HG02642 (cell line): ENCODE measurements at regions not wholly inside any gene's neighbourhood (a gene's known extent, or its start where the extent isn't known, plus 50 kb on each side); places are given as distances from the start of the nearest gene placed in this dataset.
"Not testable (repeated sequence)": the region's sequence is repeated elsewhere in the genome, so short reads cannot be mapped to it uniquely, and the experiment has no call there.

Experiments
- ATAC-seq: cut with Tn5 transposase; IDR thresholded peaks from one replicate; pipeline ENCODE4 v1.9.1; 2021; ENCODE audit warnings: mild to moderate bottlenecking; ENCODE audit not compliant: unreplicated experiment, poor library complexity

DNA sequence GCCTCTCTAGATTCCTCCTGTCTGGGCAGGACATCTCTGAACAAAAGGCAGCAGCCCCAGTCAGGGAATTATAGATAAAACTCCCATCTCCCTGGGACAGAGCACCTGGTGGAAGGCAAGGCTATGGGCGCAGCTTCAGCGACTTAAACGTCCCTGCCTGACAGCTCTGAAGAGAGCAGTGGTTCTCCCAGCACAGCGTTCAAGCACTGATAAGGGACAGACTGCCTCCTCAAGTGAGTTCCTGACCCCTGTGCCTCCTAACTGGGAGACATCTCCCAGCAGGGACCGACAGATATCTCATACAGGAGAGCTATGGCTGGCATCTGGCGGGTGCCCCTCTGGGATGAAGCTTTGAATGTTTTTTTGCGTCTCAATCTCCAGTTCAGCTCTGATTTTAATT, 262.2 kb downstream of the PARM1 start:
- ATAC-seq: no peak

DNA sequence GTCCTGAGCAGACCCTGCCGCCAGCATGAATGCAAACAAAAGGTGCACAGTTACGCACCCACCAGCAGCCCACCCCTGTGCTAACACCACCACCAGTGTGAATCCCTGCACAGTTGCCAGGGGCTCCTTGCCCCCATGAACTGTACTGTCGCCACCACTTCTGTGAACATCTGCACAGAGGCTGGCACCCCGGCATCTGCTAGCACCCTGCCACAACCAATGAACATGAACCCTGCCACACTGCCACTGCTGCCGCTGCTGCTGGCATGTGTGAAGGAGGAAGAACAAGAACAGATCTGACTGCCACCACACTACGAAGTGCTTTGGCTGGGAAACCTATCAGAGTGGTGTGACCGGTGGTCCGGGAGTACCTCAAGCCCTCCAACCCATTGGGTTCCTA, 261.3 kb downstream of the PARM1 start:
- no peak for ATAC-seq

DNA sequence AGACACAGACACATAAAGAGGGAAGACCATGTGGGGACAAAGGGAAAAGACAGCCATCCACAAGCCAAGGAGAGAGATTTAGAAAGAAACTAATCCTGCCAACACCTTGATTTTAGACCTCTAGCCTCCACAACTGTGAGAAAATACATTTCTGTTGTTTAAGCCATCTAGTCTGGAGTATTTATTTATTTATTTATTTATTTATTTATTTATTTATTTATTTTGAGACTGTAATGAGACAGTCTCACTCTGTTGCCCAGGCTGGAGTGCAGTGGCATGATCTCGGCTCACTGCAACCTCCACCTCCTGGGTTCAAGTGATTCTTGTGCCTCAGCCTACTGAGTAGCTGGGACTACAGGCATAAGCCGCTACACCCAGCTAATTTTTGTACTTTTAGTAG, 259.3 kb downstream of the PARM1 start:
- not testable (repeated sequence) for ATAC-seq

DNA sequence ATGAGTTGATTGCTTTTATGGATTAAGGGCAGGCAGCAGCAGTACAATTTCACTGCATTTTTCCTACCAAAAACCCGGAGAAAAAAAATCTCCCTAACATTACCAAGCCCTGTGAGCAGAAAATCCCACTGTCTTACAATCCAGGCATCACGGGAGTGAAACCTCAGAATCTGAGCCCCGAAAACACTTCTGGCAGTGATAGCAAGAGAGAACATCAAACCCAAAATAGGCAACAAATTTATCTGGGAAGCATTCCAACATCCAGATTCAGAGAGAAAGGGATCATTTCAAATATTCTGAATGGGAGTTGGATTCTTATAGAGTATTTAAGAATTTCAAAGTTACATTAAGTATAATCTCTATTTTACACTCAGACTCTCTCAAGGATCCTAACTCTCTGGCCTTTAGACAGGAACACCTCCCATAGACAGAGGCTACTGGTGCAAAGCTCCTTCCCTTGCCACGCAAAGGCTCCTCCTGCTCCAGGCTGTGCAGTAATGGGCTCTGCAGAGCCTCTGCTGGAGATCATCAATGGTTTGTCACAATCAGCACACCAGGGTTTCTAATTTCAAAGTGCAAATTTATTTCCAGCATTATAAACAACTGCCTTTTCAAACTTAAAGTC, 256.9 kb downstream of the PARM1 start:
- ATAC-seq: no peak

DNA sequence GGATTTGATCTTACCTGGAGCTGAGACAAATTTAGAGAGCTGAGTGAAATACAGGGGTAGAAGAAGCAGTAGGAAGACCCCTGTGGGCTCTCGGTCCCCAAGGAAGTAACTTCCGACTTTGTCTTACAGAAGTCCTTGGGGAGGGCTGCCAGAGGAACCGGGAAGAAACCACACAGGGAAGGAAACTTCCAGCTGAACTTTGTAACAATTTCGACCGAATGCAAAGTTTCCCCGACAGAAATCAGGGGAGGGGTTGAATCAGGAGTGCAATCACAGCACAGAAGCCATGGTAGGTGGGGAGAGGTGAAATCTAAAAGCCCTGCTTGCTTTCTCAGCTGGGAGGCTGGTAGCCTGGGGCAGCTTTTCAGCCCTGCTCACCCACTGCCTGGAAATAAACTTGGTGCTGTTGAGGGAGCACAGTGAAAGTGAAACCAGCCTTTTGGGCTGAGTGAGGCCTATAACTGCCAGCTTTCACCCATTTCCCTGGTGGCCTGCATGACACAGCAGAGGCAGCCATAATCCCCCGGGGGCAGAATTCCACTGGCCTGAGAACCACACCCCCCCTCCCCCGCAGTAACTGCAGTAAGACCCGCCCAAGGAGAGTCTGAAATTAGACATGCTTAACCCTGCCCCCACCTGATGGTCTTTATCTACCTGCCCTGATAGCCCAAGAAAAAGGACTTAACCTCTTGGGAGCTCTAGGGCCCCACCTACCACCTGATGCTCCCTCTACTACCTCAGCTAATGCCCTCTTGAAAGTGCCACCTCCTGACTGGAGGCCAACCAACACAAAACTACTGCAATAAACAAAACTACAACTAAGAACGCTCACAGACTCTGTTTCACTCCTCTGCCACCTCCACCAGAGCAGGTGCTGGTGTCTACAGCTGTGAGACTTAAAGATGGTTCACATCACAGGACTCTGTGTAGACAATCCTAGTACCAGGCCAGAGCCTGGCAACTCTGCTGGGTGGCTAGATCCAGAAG, 248.2 kb downstream of the PARM1 start:
- peak; percentile 92 for ATAC-seq

GRCh38 chr4:75180217-75180616, 247.3 kb downstream of the PARM1 start:
- ATAC-seq: no peak

DNA sequence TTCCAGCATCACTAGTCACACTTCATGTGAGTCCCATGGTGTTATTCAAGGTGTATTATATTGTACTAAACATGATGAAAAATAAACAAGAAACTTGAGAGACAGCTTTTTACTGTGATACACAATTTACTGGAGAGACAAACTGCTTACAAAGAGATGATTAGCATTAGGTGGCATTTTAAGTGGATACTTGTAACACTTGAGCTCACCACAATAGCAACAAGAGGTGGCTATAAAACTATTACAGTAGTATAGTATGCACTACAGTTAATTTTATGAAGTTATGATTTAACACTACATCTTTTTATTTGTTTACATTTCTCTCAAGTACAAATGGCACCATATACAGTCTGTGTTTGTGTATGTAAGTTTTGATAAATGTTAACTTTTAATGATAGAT, 246.6 kb downstream of the PARM1 start:
- no peak for ATAC-seq

DNA sequence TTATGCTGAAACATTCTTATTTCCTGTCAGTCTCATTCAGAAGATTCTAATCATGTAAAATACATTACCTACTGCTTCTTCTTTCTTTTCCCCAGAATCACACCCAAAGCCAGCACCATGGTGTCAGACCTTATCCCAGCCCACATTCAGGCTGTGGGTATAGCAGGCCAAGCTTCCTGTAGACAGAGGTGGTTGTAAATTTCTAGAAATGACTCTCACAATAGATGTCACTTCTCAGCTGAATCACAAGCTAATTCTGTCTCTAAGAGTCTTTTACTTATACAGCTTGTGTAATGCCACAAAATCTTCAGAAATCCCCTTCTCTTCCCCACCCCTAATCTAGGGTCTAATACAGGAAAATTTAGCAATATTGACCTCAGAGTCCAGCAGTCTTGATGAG, 239.6 kb downstream of the PARM1 start:
- ATAC-seq: peak; percentile 86

DNA sequence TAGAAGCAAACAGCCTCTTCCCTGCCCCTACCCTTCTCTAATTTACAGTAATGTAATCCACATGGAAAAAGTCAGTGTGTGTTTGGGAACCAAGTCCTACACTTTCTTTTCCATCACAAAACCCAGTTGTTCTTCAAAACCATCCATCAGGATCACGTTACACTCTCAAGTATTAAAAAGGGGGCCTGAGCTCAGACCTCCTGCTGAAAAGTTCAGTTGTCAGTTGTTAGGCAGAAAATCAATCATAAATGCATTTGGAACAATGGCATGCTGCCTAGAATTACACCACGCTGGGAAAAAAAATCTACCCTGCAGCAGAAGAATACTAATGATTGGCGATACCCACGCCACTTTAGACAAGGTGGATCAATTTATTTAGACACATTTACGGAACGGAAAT, 236.5 kb downstream of the PARM1 start:
- ATAC-seq: no peak

- ATAC-seq: no peak
Measured at GRCh38 chr4:75169020-75169419, 236.1 kb downstream of the PARM1 start.

DNA sequence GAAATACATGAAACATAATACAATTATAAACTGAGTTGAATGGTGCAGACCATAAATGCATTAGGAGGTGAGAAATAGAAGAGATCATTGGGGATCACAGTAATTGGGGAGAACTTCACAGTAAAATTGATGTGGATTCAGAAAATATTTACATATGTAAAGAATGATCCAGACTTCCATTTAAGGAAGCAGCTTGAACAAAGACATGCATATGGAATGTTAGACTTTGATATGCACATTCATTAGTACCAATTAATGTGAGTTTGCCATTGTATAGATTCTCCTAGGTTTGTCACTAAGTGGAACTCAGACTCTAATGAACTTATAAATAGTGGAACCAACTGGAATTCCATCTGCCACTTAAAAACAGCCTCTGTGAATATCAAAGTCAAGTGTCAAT, 235.6 kb downstream of the PARM1 start:
- no peak for ATAC-seq

DNA sequence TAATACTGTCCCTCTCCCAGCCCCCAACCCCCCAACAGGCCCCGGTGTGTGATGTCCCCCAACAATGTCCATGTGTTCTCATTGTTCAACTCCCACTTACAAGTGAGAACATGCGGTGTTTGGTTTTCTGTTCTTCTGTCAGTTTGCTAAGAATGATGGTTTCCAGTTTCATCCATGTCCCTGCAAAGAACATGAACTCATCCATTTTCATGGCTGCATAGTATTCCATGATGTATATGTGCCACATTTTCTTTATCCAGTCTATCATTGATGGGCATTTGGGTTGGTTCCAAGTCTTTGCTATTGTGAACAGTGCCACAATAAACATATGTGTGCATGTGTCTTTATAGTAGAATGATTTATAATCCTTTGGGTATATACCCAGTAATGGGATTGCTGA, 232.2 kb downstream of the PARM1 start:
- ATAC-seq: not testable (repeated sequence)

DNA sequence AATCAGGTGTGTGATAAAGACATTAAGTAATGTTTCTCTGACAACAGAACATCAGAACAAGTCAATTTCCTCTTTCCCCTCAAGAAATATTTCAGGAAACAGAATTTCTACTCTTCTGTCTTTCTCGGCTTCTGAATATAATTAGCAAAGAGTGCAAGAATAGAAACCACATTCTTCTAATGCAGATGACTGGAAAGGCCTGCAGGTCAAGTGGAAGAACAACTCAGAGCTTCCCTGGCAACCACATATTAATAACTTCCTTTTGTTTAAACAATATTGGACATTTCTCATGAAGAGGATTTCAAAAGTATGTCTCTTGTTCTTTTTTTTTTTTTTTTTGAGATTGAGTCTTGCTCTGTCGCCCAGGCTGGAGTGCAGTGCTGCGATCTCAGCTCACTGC, 225.5 kb downstream of the PARM1 start:
- no peak for ATAC-seq

DNA sequence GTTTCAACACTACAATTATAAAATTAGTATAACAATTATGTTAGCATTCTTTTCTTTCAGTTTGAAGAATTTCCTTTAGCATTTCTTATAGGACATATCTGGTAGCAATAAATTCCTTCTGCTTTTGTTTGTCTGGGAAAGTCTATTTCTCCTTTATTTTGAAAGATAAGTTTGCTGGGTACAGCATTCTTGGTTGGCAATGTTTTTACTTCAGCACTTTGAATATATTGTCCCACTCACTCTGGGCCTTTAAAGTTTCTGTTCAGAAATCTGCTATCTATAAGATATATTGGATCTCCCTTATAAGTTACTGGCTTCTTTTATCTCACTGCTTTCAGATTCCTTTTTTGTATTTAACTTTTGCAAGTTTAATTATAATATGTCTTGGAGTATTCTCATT, 222.1 kb downstream of the PARM1 start:
- no peak for ATAC-seq

DNA sequence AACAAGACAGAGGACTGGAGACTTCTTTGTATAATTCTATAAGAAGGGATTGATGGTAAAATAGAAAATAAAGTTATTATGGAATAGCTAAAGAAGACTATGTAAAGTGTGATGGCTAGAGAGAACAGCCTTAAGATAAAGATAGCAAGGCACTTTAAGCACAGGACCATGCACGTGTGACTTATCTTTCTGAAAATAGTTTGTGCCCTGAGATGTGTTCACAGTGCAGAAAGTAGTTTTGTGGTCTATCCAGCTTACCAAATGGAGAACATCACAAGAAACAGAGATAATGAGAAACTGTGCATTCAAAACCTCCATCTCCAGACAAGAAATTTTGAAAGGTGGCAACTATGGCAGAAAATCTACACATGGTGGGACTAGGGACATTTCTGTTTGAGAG, 213.3 kb downstream of the PARM1 start:
- ATAC-seq: no peak

DNA sequence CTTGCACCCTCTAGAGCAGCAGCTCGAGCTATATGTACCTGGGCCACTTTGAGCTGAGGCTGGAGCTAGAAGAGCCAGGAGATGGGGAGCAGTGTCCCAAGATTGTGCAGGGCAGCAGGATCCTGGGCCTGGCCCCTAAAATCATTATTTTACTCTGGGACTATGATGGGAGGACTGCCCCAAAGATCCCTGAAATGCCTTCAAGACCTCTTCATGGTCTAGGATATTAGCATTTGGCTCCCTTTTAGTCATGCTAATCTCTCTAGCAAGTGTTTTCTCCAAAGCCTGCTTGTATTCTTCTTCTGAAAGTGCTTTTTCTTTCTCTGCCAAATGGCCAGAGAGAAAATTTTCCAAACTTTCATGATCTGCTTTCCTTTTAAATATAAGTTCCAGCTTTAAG, 211.6 kb downstream of the PARM1 start:
- ATAC-seq: no peak

DNA sequence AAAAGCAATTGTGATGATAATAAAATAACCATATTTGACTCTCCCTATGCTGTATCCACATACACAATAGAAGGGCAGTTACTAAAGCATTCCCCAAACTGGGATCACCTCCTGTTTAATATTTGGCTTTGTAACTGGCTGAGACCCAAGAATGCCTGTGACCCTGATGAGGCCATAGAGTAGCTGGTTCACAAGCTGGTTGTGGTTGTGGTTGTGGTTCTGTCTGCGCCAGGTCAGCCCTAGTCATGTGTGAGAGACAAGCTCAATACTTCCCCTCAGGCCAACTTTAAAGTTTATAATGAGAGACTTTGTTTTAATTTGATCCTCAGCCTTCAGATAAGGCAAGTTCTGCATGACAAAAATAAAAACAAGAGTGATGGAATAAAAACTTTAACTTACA, 209.9 kb downstream of the PARM1 start:
- ATAC-seq: no peak

GRCh38 chr4:75142382-75142781, 209.5 kb downstream of the PARM1 start:
- ATAC-seq: no peak

- no peak for ATAC-seq
Measured at GRCh38 chr4:75141162-75141561, 208.2 kb downstream of the PARM1 start.

DNA sequence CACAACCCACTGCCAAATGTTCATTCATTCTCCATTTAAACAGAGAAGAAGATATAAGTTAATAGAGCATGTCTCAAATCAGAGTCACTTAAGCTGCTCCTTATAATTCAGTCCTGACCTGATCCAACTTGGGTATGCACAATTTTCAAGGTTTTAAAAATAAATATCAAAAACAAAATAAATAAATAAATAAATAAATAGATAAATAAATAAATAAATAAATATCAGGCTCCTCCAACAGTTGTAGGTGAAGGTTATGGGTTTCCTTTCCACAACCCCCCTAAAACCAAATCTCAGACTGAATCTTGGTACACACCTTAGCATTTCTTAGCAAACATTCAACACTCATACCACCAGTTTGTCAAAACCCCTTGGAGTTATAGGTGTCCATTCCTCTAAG, 204.4 kb downstream of the PARM1 start:
- no peak for ATAC-seq

GRCh38 chr4:75135068-75135825, 202.3 kb downstream of the PARM1 start:
- peak; percentile 70 for ATAC-seq
